HS-5 (cell line): ENCODE measurements at regions not wholly inside any gene's neighbourhood (a gene's known extent, or its start where the extent isn't known, plus 50 kb on each side); places are given as distances from the start of the nearest gene placed in this dataset.

ENCODE experiments used
- DNase-seq: peaks from one replicate; pipeline ENCODE4 v3.0.0-alpha.2; 2012; ENCODE audit warnings: low read depth

DNA sequence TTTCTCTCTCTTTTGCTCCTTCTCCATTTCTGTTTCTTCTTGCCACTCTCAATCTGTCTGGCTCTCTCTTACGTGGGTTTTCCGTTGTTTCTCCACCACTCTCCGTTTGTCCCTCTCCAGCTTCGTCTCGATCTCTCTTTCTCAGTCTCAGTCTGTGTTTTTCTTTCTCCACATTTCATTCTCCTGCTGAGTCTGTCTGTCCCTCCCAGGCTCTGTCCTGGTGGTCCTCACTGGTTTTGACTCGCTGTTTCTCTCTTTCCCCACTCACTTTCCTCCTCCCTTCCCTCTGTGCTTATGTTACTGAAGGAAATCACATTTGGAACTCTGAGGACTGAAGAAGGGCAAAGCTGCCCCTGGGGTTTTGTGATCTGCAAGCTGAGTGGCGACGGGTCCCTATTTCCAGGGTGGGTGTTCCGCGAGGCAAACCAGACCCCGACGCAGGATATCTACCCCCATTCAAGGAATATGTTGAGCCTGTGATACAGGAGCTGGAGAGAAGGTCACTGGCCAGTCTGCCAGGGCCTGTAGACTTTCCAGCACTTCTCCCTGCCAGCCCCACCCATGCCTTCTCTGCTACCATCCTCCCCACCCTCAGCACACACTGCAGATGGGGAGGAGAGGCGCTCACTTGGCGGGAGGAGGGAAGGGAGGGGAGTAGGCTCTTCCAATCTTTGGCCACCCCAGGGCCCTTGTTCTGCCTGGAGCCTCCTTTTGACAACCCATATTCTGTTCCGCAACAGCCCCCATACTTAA lies 102.7 kb upstream of the MAP1LC3B2 start:
- no peak for DNase-seq

- DNase-seq = no peak
Measured at GRCh38 chr12:116458492-116458891, 100.7 kb upstream of the MAP1LC3B2 start.

- no peak for DNase-seq
Measured at GRCh38 chr12:116459011-116459875, 99.9 kb upstream of the MAP1LC3B2 start.

DNA sequence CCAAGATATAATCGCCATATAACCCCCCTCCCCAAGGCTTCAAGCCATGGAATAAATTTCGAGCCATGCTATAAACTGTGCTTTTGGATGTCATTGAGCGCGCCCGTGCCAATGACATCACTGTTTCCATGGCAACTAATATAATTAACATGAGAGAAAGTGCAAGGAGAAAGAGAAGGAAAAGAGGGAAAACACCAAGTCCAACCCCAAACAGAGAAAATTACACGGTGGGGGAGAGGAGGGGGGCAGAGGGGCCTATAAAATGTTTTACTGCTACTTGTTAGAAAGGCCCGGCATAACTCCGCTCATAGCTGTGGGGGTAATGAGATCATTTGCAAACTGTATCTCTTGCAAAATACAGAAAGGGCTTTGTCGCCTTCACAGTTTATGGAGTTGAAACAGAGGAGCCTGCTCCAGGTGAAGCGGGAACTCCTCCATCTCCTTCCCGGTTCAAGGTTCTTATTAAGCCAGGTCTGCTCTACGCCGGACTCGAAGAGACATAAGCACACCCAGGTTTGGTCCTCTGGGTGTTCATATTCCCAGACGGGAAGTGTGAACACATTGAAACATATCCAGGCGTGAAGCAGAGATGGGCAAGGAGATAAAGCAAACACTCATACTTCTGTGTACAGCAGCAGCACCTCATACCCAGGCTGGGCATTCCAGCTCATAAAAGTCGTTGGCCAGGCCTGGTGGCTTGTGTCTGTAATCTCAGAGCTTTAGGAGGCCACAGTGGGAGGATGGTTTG lies 99.1 kb upstream of the MAP1LC3B2 start:
- DNase-seq = no peak

DNA sequence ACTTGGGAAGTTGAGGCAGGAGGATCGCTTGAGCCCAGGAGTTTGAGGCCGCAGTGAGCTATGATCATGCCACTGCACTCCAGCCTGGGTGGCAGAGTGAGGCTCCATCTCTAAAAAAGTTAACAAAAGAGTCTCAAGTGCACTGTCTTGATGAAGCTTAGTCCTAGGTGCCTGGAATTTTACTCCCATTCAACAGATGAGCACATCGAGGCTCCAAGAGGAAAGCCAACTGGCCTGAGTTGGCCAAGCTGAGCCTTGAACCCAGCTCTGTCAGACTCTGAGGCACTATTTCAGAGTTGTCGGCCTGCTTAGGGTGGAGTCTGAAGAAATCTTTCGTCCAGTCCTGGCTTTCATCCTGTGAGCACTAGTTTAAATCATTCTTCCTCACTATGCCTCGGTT lies 98.1 kb upstream of the MAP1LC3B2 start:
- no peak for DNase-seq

DNA sequence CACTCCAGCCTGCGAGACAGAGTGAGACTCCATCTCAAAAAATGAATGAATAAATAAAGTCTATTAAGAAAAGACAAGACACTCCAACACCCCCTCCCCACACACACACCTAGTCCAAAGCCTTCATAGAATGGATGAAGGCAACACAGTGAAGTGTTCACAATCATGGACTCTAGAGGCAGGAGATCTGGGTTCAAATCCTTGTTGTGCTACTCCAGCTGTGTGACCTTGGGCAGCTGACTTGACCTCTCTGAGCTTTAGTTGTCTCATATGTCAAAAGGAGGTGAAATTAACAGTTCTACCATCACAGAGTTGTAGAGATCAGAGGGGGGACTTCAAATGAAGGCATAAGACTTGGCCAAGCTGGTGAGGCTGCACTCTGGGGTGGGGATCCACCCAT lies 95.8 kb upstream of the MAP1LC3B2 start:
- no peak for DNase-seq

DNA sequence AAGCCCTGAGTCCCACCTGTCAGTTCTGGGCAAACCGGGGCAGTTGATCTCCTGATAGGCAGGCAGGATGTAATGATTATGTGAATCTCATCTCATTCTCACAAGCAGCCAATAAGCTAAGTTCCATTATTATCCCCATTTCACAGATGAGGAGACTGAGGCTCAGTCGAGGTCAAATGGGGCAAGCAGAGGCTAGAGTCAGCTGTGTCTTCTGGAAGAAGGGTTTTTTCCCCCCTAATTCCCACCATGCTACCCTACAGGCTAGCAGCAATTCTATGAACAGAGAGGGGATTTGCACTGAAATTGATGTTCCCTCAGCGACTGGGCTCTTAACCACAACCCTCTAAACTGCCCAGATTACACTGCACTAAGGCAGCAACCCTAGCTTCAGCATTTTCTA lies 93.8 kb upstream of the MAP1LC3B2 start:
- no peak for DNase-seq

GRCh38 chr12:116465856-116466255 lies 93.3 kb upstream of the MAP1LC3B2 start:
- DNase-seq = no peak

GRCh38 chr12:116466536-116466935 lies 92.6 kb upstream of the MAP1LC3B2 start:
- DNase-seq = no peak

DNA sequence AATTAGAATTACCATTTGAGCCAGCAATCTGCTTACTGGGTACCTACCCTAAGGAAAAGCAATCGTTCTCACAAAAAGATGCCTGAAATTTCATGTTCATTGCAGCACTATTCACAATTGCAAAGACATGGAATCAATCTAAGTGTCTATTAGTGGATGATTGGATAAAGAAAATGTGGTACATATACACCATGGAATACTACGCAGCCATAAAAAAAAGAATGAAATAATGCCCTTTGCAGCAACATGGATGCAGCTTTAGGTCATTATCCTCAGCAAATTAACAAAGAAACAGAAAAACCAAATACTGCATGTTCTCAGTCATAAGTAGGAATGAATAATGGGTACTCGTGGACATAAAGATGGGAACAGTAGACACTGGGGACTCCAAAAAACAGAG lies 89.8 kb upstream of the MAP1LC3B2 start:
- DNase-seq = no peak

DNA sequence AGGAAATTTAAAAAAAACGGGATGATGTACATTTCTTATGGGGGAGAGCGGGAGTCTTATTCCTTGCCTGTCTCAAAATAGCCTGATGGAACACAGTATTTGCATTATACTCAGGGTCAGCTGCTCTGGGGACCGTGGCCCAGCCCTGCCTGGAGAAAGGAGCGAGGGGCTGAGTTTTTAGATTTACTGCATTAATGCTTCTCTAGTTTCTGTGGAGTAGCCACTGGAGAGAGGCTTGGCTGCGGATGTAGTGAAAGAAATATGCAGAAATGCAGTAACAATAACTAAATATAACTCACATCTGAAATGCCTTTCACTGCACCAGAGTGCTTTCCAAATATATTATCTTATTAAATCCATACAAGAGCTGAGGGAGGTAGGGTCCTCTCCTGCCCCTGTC lies 87.6 kb upstream of the MAP1LC3B2 start:
- DNase-seq = no peak

DNA sequence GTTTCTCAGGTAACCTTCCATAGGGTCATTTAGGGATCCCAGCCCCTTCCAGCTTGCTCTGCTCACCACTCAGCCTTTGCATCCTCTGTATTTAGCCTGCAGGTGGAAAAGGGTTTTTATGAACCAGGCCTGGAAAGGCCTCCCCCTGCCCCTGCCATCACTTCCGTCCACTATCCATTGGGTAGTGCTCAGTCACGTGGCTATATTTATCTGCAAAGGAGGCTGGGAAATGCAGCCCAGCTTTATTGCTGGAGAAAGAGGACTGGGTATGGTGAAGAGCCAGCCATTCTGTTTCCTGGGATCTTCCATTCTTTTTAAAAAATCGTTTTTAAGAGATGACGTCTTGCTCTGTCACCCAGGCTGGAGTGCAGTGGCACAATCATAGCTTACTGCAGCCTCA lies 87.0 kb upstream of the MAP1LC3B2 start:
- DNase-seq = no peak

DNA sequence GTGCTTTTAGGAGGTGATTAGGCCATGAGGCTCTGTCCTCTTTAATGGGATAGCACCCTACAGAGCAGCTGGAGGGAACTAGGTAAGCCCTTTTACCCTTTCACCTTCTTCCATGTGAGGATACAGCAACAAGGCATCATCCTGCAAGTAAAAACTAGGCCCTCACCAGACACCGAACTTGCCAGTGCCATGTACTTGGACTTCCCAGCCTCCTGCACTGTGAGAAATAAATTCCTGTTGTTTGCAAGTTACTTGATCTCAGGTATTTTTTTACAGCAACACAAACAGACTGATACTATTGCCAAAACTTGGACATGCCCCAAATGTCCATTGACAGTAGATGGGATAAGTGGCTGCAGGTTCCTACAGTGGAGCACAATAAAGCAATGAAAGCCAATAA lies 85.8 kb upstream of the MAP1LC3B2 start:
- no peak for DNase-seq

GRCh38 chr12:116474331-116474730 lies 84.8 kb upstream of the MAP1LC3B2 start:
- no peak for DNase-seq

- DNase-seq = no peak
Measured at GRCh38 chr12:116474899-116475298, 84.3 kb upstream of the MAP1LC3B2 start.

DNA sequence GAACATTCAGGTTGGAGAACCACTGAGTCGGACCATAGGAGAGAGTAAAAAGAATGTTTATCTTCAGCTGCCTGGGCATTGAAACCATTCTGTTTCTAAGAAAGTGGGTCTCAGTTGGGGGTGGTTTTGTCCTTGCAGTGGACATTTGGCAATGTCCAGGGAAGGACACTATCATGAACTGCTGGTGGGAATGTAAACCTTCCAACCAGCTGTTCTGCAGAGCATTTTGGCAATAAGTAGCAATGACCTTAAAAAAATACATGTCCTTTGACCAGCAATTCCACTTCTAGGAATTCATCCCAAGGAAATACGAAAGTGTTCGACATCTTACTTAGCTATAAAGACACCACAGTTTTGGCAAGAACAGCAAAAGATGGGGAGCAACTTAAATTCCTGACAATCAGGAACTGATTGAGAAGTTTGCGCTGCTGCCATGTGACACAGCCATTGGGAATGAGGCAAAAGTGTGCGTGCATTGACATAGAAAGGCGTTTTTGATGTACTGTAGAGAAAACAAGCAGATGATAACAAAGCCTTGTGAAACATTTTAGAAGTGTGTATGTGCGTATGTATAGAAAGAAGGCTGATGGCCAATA lies 82.9 kb upstream of the MAP1LC3B2 start:
- no peak for DNase-seq

- no peak for DNase-seq
Measured at GRCh38 chr12:116478243-116478773, 80.9 kb upstream of the MAP1LC3B2 start.

DNA sequence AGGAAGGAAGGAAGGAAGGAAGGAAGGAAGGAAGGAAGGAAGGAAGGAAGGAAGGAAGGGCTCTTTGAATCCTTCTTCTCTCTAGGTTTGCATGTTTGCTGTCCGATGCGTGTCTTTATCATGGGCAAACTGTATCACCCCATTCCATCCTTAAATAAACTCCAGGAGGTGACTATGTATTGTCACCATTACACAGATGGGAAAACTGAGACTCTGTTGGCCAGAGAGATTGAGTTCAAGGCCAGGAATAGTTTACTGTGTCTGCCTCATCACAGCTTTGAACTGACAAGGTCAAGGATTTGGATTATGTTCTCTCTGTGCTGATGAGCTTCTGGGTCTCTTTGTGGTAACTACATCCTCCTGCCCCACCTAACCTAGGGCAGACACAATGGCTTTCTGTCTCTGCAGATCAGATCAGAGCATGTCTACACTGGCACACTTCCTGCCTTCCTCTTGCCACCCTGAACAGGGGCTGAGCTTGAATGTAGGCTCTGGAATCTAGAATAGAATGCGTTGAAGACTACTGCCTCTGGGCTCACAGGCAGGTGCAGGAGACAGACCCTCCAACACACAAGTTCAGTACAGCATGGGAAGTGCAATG lies 78.9 kb upstream of the MAP1LC3B2 start:
- DNase-seq = no peak

DNA sequence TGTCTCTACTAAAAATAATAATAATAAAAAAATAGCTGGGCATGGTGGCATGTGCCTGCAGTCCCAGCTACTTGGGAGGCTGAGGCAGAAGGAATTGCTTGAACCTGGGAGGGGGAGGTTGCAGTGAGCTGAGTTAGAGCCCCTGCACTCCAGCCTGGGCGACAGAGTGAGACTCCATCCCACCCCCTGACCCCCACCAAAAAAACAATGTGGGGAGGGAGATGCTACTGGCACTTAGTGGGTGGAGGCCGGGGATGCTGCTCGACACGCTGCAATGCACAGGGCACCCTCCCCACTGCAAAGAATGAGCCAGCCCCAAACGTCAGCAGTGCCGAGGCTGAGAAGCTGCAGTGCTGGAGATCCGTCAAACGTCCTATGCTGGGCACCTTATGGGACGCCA lies 77.5 kb upstream of the MAP1LC3B2 start:
- DNase-seq = no peak

GRCh38 chr12:116482179-116482578 lies 77.0 kb upstream of the MAP1LC3B2 start:
- no peak for DNase-seq

DNA sequence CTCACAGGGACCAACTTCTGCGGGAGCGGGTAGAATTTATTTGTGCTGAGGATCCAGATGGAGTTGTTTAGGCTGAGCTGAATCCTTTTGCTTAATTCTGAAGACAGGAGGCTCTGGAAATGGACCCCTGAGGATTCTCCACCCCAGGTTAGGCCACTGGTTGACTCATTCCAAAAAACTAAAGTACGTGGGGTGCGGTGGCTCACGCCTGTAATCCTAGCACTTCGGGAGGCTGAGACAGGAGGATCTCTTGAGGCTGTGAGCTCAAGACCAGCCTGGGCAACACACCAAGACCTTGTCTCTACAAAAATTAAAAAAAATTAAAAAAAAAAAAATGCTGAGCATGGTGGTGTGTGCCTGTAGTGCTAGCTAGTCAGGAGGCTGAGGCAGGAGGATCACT lies 76.3 kb upstream of the MAP1LC3B2 start:
- DNase-seq = no peak
